HG02884 (cell line): ENCODE measurements at regions not wholly inside any gene's neighbourhood (a gene's known extent, or its start where the extent isn't known, plus 50 kb on each side); places are given as distances from the start of the nearest gene placed in this dataset.

Source experiments
- ATAC-seq: cut with Tn5 transposase; IDR thresholded peaks from one replicate; pipeline ENCODE4 v1.9.1; 2021; ENCODE audit warnings: mild to moderate bottlenecking, moderate library complexity; ENCODE audit not compliant: unreplicated experiment

GRCh38 chr12:115012861-115013235 lies 328.9 kb upstream of the TBX3 start:
- ATAC-seq, result no peak

GRCh38 chr12:115011703-115012102 lies 327.7 kb upstream of the TBX3 start:
- no peak for ATAC-seq

GRCh38 chr12:115010324-115010995 lies 326.5 kb upstream of the TBX3 start:
- ATAC-seq, result no peak

GRCh38 chr12:115008929-115009328 lies 325.0 kb upstream of the TBX3 start:
- no peak for ATAC-seq

- no peak for ATAC-seq
Observed at GRCh38 chr12:115004470-115005146, 320.6 kb upstream of the TBX3 start.

- ATAC-seq, result no peak
Observed at GRCh38 chr12:115002434-115002833, 318.5 kb upstream of the TBX3 start.

GRCh38 chr12:115001571-115002180 lies 317.7 kb upstream of the TBX3 start:
- no peak for ATAC-seq

GRCh38 chr12:115000038-115000437 lies 316.1 kb upstream of the TBX3 start:
- no peak for ATAC-seq

GRCh38 chr12:114998750-114999128 lies 314.8 kb upstream of the TBX3 start:
- no peak for ATAC-seq

GRCh38 chr12:114998118-114998749 lies 314.3 kb upstream of the TBX3 start:
- no peak for ATAC-seq

GRCh38 chr12:114996382-114996781 lies 312.4 kb upstream of the TBX3 start:
- ATAC-seq, result no peak

- ATAC-seq, result no peak
Observed at GRCh38 chr12:114995891-114996290, 311.9 kb upstream of the TBX3 start.

GRCh38 chr12:114993165-114993564 lies 309.2 kb upstream of the TBX3 start:
- ATAC-seq, result no peak

GRCh38 chr12:114992443-114992842 lies 308.5 kb upstream of the TBX3 start:
- ATAC-seq, result no peak

GRCh38 chr12:114990381-114990780 lies 306.4 kb upstream of the TBX3 start:
- ATAC-seq, result no peak

GRCh38 chr12:114986849-114987248 lies 302.9 kb upstream of the TBX3 start:
- no peak for ATAC-seq

- ATAC-seq, result no peak
Observed at GRCh38 chr12:114986178-114986714, 302.3 kb upstream of the TBX3 start.

GRCh38 chr12:114984634-114985061 lies 300.7 kb upstream of the TBX3 start:
- no peak for ATAC-seq

GRCh38 chr12:114982760-114983159 lies 298.8 kb upstream of the TBX3 start:
- ATAC-seq, result no peak

GRCh38 chr12:114981036-114981435 lies 297.1 kb upstream of the TBX3 start:
- no peak for ATAC-seq

- no peak for ATAC-seq
Observed at GRCh38 chr12:114976959-114977358, 293.0 kb upstream of the TBX3 start.

- ATAC-seq, result no peak
Observed at GRCh38 chr12:114976372-114976771, 292.4 kb upstream of the TBX3 start.
